Gastrocnemius medialis (tissue), 4 donors: ENCODE measurements at regions not wholly inside any gene's neighbourhood (a gene's known extent, or its start where the extent isn't known, plus 50 kb on each side); places are given as distances from the start of the nearest gene placed in this dataset.

ENCODE experiments used
- ATAC-seq, 2 donors: fragments of 150-250 bp; one replicate each; pipeline ENCODE4 v1.9.1; 2016
- DNase-seq, 2 donors: peaks; one replicate each; pipeline ENCODE4 v3.0.0-alpha.2; 2019
- H3K27ac ChIP-seq, 4 donors: fragments of 200-600 bp; sonication (generic); 1 replicate in 1 of 4; 2 replicates in 3 of 4; pipeline ENCODE4 v1.5.1; 2016 to 2018; ENCODE audit warnings: mild to moderate bottlenecking in 2 of 4, moderate library complexity in 1 of 4
- H3K27me3 ChIP-seq, 3 donors: fragments of 200-600 bp; sonication (generic) in 2 of 3; 1 replicate in 1 of 3; 2 replicates in 2 of 3; pipeline versions ENCODE4 v1.5.1 to v1.6.0; 2016 to 2019; ENCODE audit warnings: mild to moderate bottlenecking in 1 of 3, moderate library complexity in 1 of 3
- H3K36me3 ChIP-seq, 2 donors: fragments of 200-600 bp; sonication (generic) in 1 of 2; one replicate each; pipeline ENCODE4 v1.5.1; 2017 to 2018
- H3K4me1 ChIP-seq, 2 donors: fragments of 200-600 bp; sonication (generic) in 1 of 2; one replicate each; pipeline ENCODE4 v1.5.1; 2016 to 2017; ENCODE audit warnings: mild to moderate bottlenecking in 2 of 2
- H3K4me3 ChIP-seq, 4 donors: fragments of 200-600 bp; sonication (generic) in 3 of 4; 1 replicate in 1 of 4; 2 replicates in 3 of 4; pipeline ENCODE4 v1.5.1; 2016 to 2019; ENCODE audit warnings: mild to moderate bottlenecking in 2 of 4
- H3K9me3 ChIP-seq, 3 donors: fragments of 200-600 bp; sonication (generic) in 2 of 3; 1 replicate in 1 of 3; 2 replicates in 2 of 3; pipeline ENCODE4 v1.5.1; 2016 to 2019
- POLR2A ChIP-seq, 2 donors: fragments of 450-650 bp; IDR thresholded peaks; one replicate each; pipeline ENCODE4 v1.6.1; 2017; ENCODE audit warnings: antibody characterized with exemption in 2 of 2, mild to moderate bottlenecking in 2 of 2, moderate library complexity in 2 of 2
- in situ Hi-C, 4 donors: fragments of 200-750 bp; cut with MboI; loops; one replicate each; pipeline versions ENCODE4 v1.15.0 to v1.8.0; 2017; ENCODE audit warnings: low sequenced_read_pairs in 4 of 4
- intact Hi-C: fragments of 100-400 bp; cut with DNase I; formaldehyde crosslinking; loops from one replicate; pipeline ENCODE4 v1.15.1; 2023; ENCODE audit warnings: low total_unique reads
- TF ChIP-seq, protein P1 (sequence below), 5 experiments: fragments of 450-650 bp in 3 of 5; fragments of 200-600 bp in 2 of 5; sonication (generic) in 2 of 5; IDR thresholded peaks in 4 of 5; conservative IDR thresholded peaks in 1 of 5; 1 replicate in 4 of 5; 2 replicates in 1 of 5; pipeline ENCODE4 v1.5.1; 2016 to 2019; ENCODE audit warnings: antibody characterized with exemption in 5 of 5, mild to moderate bottlenecking in 3 of 5, moderate library complexity in 3 of 5

GRCh38 chr2:211259831-211260476 lies 703.6 kb downstream of the CPS1 start:
- in situ Hi-C loops (no loop called here), intact Hi-C loops (no loop called here)
- TF ChIP-seq, protein P1, sequence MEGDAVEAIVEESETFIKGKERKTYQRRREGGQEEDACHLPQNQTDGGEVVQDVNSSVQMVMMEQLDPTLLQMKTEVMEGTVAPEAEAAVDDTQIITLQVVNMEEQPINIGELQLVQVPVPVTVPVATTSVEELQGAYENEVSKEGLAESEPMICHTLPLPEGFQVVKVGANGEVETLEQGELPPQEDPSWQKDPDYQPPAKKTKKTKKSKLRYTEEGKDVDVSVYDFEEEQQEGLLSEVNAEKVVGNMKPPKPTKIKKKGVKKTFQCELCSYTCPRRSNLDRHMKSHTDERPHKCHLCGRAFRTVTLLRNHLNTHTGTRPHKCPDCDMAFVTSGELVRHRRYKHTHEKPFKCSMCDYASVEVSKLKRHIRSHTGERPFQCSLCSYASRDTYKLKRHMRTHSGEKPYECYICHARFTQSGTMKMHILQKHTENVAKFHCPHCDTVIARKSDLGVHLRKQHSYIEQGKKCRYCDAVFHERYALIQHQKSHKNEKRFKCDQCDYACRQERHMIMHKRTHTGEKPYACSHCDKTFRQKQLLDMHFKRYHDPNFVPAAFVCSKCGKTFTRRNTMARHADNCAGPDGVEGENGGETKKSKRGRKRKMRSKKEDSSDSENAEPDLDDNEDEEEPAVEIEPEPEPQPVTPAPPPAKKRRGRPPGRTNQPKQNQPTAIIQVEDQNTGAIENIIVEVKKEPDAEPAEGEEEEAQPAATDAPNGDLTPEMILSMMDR (IDR thresholded peaks at IDR 0.05 in 4 of 5, conservative IDR thresholded peaks at IDR 0.05 in 1 of 5) = no peak
- TF ChIP-seq POLR2A (IDR thresholded peaks at IDR 0.05) = no peak
- Histone ChIP-seq H3K36me3 (no peaks in the 10 kb centered on the region), H3K4me1 (no peaks in the 10 kb centered on the region), H3K27ac (no peak overlapping the region), H3K27me3 (no peaks in the 10 kb centered on the region), H3K4me3 (no peak overlapping the region), H3K9me3 (no peaks in the 10 kb centered on the region)
- no peak for DNase-seq
- no peak for ATAC-seq

DNA sequence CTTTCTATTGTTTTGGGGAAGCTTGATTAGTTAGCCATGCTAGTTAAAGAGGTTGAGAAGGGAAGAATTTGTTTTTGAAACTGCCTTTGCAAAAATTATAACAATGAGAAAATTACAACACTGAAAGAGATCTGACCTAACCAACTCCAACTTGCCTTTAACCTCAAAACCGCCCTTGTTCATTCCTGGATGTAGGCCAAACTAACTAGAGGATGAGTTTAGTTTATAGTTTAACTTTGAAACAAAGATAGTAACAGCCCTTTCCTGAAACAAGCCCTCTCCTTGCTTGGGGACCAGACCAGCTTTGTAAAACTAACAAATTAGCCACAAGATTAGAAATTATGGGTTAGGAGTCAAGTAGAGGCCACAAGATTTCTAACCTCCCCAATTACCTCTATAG lies 713.9 kb downstream of the CPS1 start:
- in situ Hi-C loops = no loop called here
- ATAC-seq = no peak
- no peak for TF ChIP-seq POLR2A (IDR thresholded peaks at IDR 0.05)
- TF ChIP-seq, protein P1 (IDR thresholded peaks at IDR 0.05 in 4 of 5, conservative IDR thresholded peaks at IDR 0.05 in 1 of 5) = no peak

GRCh38 chr2:211281430-211282073 lies 725.2 kb downstream of the CPS1 start:
- H3K27ac ChIP-seq = no peak overlapping the region
- in situ Hi-C loops (no loop called here), intact Hi-C loops (no loop called here)
- TF ChIP-seq POLR2A (IDR thresholded peaks at IDR 0.05) = no peak
- TF ChIP-seq, protein P1 (IDR thresholded peaks at IDR 0.05 in 4 of 5, conservative IDR thresholded peaks at IDR 0.05 in 1 of 5) = no peak
- ATAC-seq (no peak), DNase-seq (no peak)
- H3K27me3 ChIP-seq = no peaks in the 10 kb centered on the region
- H3K9me3 ChIP-seq = no peaks in the 10 kb centered on the region
- H3K4me3 ChIP-seq = no peak overlapping the region
- no peaks in the 10 kb centered on the region for H3K4me1 ChIP-seq
- H3K36me3 ChIP-seq = no peaks in the 10 kb centered on the region

More for the DNA sequence above, 713.9 kb downstream of the CPS1 start:
- no peaks in the 10 kb centered on the region for H3K27me3 ChIP-seq
- H3K4me1 ChIP-seq = no peaks in the 10 kb centered on the region
- H3K36me3 ChIP-seq = no peaks in the 10 kb centered on the region
- H3K27ac ChIP-seq = no peak overlapping the region
- intact Hi-C loops = no loop called here
- no peak overlapping the region for H3K4me3 ChIP-seq
- DNase-seq = no peak
- H3K9me3 ChIP-seq = no peaks in the 10 kb centered on the region

- Histone ChIP-seq H3K4me1 (no peaks in the 10 kb centered on the region), H3K9me3 (no peaks in the 10 kb centered on the region), H3K27me3 (no peaks in the 10 kb centered on the region), H3K27ac (no peak overlapping the region), H3K36me3 (no peaks in the 10 kb centered on the region), H3K4me3 (no peak overlapping the region)
- no peak for TF ChIP-seq POLR2A (IDR thresholded peaks at IDR 0.05)
- TF ChIP-seq, protein P1 (IDR thresholded peaks at IDR 0.05 in 4 of 5, conservative IDR thresholded peaks at IDR 0.05 in 1 of 5) = no peak
- DNase-seq = no peak
- ATAC-seq = no peak
- intact Hi-C loops (no loop called here), in situ Hi-C loops (no loop called here)
Measured at GRCh38 chr2:211302676-211303075, 746.3 kb downstream of the CPS1 start.
